Colonic mucosa (tissue), 4 donors: ENCODE measurements at regions not wholly inside any gene's neighbourhood (a gene's known extent, or its start where the extent isn't known, plus 50 kb on each side); places are given as distances from the start of the nearest gene placed in this dataset.

Experiments used
- DNase-seq: peaks from one replicate; pipeline ENCODE4 v3.0.0-alpha.2; 2020
- H3K27ac ChIP-seq: fragments of 200-600 bp; one replicate; pipeline ENCODE4 v1.8.0; 2021
- H3K27me3 ChIP-seq: fragments of 200-600 bp; one replicate; pipeline ENCODE4 v1.8.0; 2021
- H3K36me3 ChIP-seq: fragments of 200-600 bp; one replicate; pipeline ENCODE4 v1.8.0; 2021
- H3K4me1 ChIP-seq: fragments of 200-600 bp; one replicate; pipeline ENCODE4 v1.8.0; 2021; ENCODE audit warnings: mild to moderate bottlenecking
- H3K4me3 ChIP-seq: fragments of 200-600 bp; one replicate; pipeline ENCODE4 v1.8.0; 2021
- H3K9ac ChIP-seq, 2 donors: one replicate each; pipeline ENCODE4 v1.7.0; 2013; ENCODE audit warnings: control low read depth in 2 of 2, low read depth in 2 of 2, low read length in 2 of 2
- H3K9me3 ChIP-seq: fragments of 200-600 bp; one replicate; pipeline ENCODE4 v1.8.0; 2021
- intact Hi-C: fragments of 100-400 bp; cut with DNase I; formaldehyde crosslinking; loops from one replicate; pipeline ENCODE4 v1.14.1; 2022
- TF ChIP-seq, protein P1 (sequence below): fragments of 200-600 bp; IDR thresholded peaks from one replicate; pipeline ENCODE4 v1.8.0; 2022; ENCODE audit warnings: antibody characterized with exemption, mild to moderate bottlenecking
- donor health status: healthy.
- donor health status: DM: no; HTN: no; CAD: no.
- donor health status: DM: no; HTN: no; CAD: no.

DNA sequence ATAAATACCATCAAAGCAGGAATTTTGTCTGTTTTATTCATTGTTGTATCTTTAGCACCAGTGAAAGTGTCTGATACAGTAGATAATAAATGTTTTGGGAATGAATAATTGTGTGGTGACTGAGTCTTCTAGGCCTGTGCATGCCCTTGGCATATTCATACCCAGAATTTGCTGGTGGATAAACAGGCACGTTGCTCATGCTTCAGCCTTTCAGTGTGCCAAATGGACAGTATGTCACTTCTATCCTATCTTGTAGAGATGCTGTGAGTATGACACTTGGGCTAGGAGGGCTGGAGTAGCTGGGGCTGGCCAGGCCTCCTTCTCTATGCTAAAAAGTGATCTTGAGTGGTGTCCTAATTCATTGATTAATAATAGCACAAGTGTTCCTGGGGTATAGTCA lies 287.3 kb upstream of the DDI1 start:
- no peak overlapping the region for H3K27ac ChIP-seq
- no peaks in the 10 kb centered on the region for H3K27me3 ChIP-seq
- TF ChIP-seq, protein P1, sequence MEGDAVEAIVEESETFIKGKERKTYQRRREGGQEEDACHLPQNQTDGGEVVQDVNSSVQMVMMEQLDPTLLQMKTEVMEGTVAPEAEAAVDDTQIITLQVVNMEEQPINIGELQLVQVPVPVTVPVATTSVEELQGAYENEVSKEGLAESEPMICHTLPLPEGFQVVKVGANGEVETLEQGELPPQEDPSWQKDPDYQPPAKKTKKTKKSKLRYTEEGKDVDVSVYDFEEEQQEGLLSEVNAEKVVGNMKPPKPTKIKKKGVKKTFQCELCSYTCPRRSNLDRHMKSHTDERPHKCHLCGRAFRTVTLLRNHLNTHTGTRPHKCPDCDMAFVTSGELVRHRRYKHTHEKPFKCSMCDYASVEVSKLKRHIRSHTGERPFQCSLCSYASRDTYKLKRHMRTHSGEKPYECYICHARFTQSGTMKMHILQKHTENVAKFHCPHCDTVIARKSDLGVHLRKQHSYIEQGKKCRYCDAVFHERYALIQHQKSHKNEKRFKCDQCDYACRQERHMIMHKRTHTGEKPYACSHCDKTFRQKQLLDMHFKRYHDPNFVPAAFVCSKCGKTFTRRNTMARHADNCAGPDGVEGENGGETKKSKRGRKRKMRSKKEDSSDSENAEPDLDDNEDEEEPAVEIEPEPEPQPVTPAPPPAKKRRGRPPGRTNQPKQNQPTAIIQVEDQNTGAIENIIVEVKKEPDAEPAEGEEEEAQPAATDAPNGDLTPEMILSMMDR: no peak

DNA sequence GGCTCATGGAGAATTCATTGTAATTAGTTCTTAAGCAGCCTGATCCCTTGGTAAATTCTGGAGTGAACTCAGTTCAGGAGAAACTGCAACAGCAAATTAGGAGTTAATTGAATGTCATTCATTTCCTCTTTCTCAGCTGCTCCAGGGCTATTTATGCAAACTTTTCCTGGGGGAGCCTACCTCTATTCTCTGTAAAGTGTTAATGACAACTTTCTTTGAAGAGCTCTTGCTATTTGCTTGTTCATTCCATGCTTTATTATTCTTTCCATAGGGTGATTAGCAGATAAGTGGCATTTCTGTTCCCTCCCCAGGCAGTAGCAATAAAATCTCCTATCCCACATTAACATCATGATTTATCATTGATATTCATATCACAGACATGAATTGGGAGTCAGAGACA lies 267.6 kb upstream of the DDI1 start:
- H3K36me3 ChIP-seq: no peaks in the 10 kb centered on the region
- DNase-seq: no peak
- no peak overlapping the region for H3K9ac ChIP-seq
- H3K9me3 ChIP-seq: no peaks in the 10 kb centered on the region
- H3K4me3 ChIP-seq: no peak overlapping the region
- no peak overlapping the region for H3K27ac ChIP-seq
- intact Hi-C loops: no loop called here
- TF ChIP-seq, protein P1: no peak
- no peaks in the 10 kb centered on the region for H3K27me3 ChIP-seq
- H3K4me1 ChIP-seq: no peaks in the 10 kb centered on the region

More for the DNA sequence above, 287.3 kb upstream of the DDI1 start:
- H3K9me3 ChIP-seq: no peaks in the 10 kb centered on the region
- intact Hi-C loops: no loop called here
- H3K4me1 ChIP-seq: no peaks in the 10 kb centered on the region
- H3K36me3 ChIP-seq: no peaks in the 10 kb centered on the region
- no peak for DNase-seq
- no peak overlapping the region for H3K9ac ChIP-seq
- no peak overlapping the region for H3K4me3 ChIP-seq

DNA sequence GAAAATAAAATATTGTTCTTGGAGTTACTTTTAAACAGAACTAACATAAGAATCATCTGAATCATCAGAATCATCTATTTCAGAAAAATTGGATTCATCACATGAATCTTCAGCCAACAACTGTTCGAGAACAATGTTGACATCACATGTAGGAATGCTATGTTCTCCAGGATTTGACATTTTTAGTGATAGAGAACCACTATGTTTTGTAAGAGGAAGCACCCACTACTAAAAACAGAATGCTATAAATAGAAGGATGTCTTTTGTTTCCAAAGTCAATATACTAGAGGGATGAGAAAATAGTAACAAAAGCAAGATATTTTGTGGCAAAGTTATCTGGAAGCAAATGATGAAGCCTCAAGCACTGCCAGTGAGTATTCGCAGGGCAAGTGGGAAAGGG lies 263.4 kb upstream of the DDI1 start:
- Histone ChIP-seq H3K4me3 (no peak overlapping the region), H3K36me3 (no peaks in the 10 kb centered on the region), H3K27ac (no peak overlapping the region), H3K9me3 (no peaks in the 10 kb centered on the region), H3K27me3 (no peaks in the 10 kb centered on the region), H3K9ac (no peak overlapping the region), H3K4me1 (no peaks in the 10 kb centered on the region)
- intact Hi-C loops: no loop called here
- no peak for DNase-seq
- TF ChIP-seq, protein P1: no peak

DNA sequence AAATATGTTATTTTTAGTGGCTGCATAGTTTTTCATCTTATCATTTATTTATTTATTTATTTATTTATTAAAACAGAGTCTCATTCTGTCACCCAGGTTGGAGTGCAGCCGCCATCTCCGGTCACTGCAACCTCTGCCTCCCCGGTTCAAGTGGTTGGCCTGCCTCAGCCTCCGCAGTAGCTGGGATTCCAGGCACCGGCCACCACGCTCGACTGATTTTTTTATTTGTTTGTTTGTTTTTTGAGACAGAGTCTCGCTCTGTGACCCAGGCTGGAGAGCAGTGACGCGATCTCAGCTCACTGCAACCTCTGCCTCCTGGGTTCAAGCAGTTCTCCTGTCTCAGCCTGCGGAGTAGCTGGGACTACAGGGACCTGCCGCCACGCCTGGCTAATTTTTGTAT lies 262.9 kb upstream of the DDI1 start:
- H3K9ac ChIP-seq: no peak overlapping the region
- H3K9me3 ChIP-seq: no peaks in the 10 kb centered on the region
- DNase-seq: no peak
- H3K36me3 ChIP-seq: no peaks in the 10 kb centered on the region
- H3K4me1 ChIP-seq: no peaks in the 10 kb centered on the region
- intact Hi-C loops: no loop called here
- H3K27me3 ChIP-seq: no peaks in the 10 kb centered on the region
- TF ChIP-seq, protein P1: no peak
- no peak overlapping the region for H3K4me3 ChIP-seq
- H3K27ac ChIP-seq: no peak overlapping the region

DNA sequence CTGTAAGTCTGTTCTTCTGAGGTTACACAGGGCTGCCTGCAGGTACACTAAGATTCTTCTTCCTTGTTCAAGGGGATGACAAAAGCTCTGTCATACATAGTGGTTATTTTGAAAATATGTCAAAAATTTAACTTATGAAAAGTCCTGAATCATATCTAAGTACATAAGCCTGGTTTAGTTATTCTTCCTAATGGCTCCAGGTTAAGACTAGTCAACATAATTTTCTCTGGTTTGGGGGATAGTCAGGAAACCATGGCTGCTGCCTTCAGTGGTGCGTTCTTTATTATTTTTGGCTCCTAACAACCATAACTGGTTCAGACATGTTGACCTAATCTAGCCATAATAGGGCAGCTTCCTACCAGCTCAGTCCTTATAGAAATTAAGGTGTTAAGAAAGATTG lies 257.4 kb upstream of the DDI1 start:
- no peak overlapping the region for H3K4me3 ChIP-seq
- no peaks in the 10 kb centered on the region for H3K36me3 ChIP-seq
- no peaks in the 10 kb centered on the region for H3K4me1 ChIP-seq
- H3K27ac ChIP-seq: no peak overlapping the region
- H3K9ac ChIP-seq: no peak overlapping the region
- TF ChIP-seq, protein P1: no peak
- H3K9me3 ChIP-seq: no peaks in the 10 kb centered on the region
- DNase-seq: no peak
- intact Hi-C loops: no loop called here
- no peaks in the 10 kb centered on the region for H3K27me3 ChIP-seq

DNA sequence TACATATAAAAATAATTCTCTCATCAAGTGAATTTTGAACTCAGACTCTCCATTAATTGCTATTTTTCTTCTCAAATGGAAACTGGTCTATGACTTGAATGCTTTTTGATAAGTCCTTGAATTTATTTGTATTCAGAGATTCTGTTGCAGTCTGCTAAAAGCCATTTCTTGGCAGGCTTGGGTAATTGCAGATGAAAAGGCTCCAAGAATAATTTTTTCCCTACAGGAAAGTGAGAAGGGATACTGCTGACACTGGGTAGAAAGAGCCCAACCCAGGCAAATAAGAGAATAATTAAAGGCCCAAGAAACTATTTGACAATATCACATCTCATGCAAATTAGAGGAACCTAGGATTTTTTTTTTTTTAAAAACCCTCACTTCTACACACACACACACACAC lies 246.5 kb upstream of the DDI1 start:
- Histone ChIP-seq H3K9ac (no peak overlapping the region), H3K4me1 (no peaks in the 10 kb centered on the region), H3K9me3 (no peaks in the 10 kb centered on the region), H3K27me3 (no peaks in the 10 kb centered on the region), H3K4me3 (no peak overlapping the region), H3K27ac (no peak overlapping the region), H3K36me3 (no peaks in the 10 kb centered on the region)
- TF ChIP-seq, protein P1: no peak
- DNase-seq: no peak
- intact Hi-C loops: no loop called here
